GM10248 (cell line): ENCODE measurements at regions not wholly inside any gene's neighbourhood (a gene's known extent, or its start where the extent isn't known, plus 50 kb on each side); places are given as distances from the start of the nearest gene placed in this dataset.

Experiments
- CTCF ChIA-PET: fragments of 300-600 bp; sonication (Branson Sonifier 250); formaldehyde crosslinking; extraction: SDS; loops from one replicate; lab custom pipeline; 2021; ENCODE audit warnings: antibody characterized with exemption; lab: Yijun Ruan, JAX
- POLR2A ChIA-PET: fragments of 350-650 bp; sonication (Branson Sonifier 250); formaldehyde crosslinking; extraction: SDS; loops from one replicate; lab custom pipeline; 2020; ENCODE audit warnings: antibody characterized with exemption; lab: Yijun Ruan, JAX
- DNase-seq: peaks from one replicate; pipeline ENCODE4 v3.0.0; 2012; ENCODE audit errors: extremely low spot score
- TF ChIP-seq, protein P1 (sequence below): IDR thresholded peaks from 2 replicates; pipeline ENCODE4 v1.5.1; 2012; ENCODE audit warnings: mild to moderate bottlenecking, low read depth; ENCODE audit errors: extremely low read depth, missing control alignments, control extremely low read depth

DNA sequence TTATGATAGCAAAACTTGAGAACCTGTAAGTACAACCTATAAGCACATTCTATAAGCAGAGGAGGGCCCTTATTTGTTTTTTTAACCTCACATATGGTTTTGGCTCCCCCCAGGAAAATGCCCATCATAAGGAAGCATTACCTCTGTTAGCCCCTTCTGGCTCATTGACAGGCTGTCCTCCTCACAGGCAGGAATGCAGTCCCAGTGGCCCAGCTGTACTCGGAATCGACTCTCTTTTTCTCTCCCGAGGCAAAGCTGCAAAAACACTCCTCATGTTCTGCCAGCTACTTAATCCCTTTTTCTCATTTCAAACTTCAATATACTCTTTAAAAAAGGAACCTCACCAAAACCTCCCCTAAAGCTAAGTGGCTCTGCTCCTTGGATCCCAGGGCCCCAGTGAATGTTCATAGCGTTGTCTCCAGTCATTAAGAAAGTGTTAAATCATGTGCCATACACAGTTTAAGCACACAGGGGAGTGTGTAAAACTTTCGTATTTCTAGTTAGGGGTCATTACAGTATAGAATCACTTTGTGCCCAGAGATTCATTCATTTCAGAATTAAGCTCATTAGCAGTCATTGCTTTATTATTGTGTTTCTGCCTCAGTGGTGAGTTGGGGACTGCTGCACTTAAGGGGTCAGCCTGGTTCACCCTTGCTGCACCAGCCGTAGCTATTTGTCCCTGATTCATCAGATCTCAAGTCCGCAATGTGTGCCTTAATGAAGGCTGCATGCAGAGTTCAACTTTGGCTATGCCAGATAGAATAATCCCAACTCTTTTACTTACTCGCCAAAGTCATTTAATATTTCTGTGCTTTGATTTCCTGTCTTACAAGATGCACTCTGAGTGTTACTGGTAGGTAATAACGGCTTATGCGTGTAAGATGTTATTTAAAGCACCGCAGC is 57.6 kb downstream of the JRKL start:
- ChIA-PET POLR2A (no interaction called here), CTCF (interaction anchor here (1.1 to 9.3 kb wide), 2 partner anchors 13 to 16 kb away, joined by 6 to 55 read pairs; no protein-coding TSS in a partner anchor)
- no peak for DNase-seq
- TF ChIP-seq, protein P1, sequence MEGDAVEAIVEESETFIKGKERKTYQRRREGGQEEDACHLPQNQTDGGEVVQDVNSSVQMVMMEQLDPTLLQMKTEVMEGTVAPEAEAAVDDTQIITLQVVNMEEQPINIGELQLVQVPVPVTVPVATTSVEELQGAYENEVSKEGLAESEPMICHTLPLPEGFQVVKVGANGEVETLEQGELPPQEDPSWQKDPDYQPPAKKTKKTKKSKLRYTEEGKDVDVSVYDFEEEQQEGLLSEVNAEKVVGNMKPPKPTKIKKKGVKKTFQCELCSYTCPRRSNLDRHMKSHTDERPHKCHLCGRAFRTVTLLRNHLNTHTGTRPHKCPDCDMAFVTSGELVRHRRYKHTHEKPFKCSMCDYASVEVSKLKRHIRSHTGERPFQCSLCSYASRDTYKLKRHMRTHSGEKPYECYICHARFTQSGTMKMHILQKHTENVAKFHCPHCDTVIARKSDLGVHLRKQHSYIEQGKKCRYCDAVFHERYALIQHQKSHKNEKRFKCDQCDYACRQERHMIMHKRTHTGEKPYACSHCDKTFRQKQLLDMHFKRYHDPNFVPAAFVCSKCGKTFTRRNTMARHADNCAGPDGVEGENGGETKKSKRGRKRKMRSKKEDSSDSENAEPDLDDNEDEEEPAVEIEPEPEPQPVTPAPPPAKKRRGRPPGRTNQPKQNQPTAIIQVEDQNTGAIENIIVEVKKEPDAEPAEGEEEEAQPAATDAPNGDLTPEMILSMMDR, result no peak

DNA sequence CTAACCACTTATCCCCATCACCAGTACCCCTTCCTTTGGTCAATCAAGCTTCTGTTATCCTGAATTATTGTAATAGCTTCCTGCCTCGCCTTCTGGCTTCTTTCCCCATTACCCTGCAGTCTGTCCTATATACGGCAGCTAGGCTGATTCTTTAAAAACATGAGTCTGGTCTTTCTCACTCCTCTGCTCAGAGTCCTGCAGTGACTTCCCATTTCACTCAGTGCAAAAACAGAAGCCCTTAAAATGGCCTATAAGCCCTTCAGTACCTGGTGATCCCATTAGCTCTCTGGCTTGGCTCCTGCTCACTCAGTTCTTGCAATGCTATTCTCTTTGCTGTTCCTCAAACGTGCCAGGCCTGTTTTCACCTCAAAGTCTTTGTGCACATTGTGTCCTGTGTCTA is 58.4 kb downstream of the JRKL start:
- DNase-seq, result no peak
- TF ChIP-seq, protein P1, result no peak
- CTCF ChIA-PET, result interaction anchor here (9.3 kb wide), 1 partner anchor 16 kb away, joined by 55 read pairs; no protein-coding TSS in a partner anchor
- POLR2A ChIA-PET, result no interaction called here

DNA sequence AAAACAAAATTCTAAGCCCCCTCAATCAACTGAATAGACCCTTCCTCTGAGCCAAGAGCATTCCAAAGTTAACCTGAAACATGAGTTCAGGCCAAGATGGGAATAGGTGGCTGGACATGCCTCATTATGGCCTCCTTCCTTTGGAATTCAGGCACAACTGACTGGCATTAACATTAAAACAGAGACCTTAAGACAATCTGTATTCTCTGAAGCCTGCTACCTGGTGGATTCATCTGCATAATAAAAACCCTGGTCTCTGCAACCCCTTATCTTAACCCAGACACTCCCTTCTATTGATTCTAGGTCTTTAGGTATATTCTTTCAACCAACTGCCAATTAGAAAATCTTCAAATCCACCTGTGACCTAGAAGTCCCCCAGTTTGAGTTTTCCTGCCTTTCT is 66.3 kb downstream of the JRKL start:
- TF ChIP-seq, protein P1, result no peak
- DNase-seq, result no peak
- ChIA-PET CTCF (no interaction called here), POLR2A (no interaction called here)

DNA sequence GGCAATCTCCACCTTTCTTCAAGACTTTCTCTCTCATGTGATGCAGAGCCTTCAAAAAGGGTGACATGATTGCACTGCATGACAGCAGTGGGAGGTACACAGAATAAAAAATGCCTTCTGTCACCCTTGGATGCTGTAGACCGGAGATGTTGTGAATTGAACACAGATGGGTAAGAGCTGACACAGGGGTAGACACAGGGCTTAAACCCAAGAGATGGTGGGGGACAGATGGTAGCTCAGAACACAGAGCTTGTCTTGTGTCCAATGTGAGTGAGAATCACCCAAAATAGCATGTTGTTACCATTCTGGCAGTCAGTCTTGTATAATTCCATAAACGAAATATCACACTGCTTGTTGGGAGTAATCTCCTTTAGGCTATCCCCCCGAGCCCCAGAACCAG is 69.9 kb downstream of the JRKL start:
- no peak for DNase-seq
- CTCF ChIA-PET, result no interaction called here
- POLR2A ChIA-PET, result no interaction called here
- TF ChIP-seq, protein P1, result no peak

DNA sequence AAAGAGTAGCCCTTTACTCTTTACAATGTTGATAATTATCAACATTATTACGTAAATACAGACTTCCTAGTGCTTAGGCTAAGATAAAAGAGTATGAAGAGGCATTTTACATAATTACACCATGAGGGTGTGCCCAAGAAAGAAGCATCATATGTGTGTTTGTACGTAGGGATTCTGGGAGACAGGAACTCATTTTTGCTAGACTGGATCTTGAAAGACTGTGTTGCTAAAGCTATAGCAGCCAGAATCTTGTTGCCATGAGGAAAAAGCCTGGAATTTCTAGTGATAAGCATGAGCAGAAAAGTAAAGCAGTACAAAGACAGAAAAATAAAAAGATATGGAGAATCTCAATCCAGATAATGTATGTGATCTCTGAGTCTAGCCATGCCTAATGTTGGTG is 72.1 kb downstream of the JRKL start:
- TF ChIP-seq, protein P1, result no peak
- CTCF ChIA-PET, result interaction anchor here (1.9 to 8.8 kb wide), 5 partner anchors 10 to 679 kb away, joined by 8 to 70 read pairs (median 32); no protein-coding TSS in a partner anchor
- no peak for DNase-seq
- POLR2A ChIA-PET, result no interaction called here

DNA sequence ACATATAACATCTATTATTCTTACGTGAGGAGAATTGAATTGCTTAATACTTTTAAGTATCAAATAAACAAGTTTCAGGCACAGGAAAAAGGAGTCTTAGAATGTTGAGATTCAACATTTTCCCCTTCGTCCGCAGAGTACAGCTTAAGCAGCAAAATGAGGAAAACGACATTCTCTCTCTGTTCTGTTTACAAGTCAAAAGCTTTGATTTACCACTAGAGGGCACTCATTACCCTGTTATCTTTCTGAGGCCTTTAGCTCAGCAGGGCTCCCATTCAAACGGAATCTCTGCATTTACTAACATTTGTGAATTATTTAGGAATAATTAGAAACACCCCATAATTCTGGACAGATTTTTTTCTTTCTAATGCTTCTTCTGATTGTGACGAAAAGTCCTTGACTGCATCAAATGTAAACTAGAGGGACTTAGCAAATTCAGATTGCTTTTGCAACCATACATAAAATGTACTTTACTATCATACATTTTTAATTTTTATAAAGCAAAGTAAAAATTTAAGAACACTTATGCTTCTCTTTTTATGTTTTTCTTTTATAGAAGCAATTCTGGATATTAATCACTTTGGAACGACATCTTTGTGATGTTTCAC is 75.0 kb downstream of the JRKL start:
- ChIA-PET POLR2A (no interaction called here), CTCF (interaction anchor here (0.7 to 8.8 kb wide), 18 partner anchors 9 to 710 kb away, joined by 3 to 70 read pairs (median 6); no protein-coding TSS in a partner anchor)
- DNase-seq, result peak; percentile 67
- TF ChIP-seq, protein P1, result peak; percentile 73
